Left lung (tissue), 4 donors: ENCODE measurements at regions not wholly inside any gene's neighbourhood (a gene's known extent, or its start where the extent isn't known, plus 50 kb on each side); places are given as distances from the start of the nearest gene placed in this dataset.

Experiments
- ATAC-seq: fragments of 200-7000 bp; cut with Tn5 transposase; one replicate; pipeline ENCODE4 v1.9.1; 2020; ENCODE audit warnings: moderate library complexity
- DNase-seq, 4 donors: peaks; one replicate each; pipeline ENCODE4 v3.0.0-alpha.2; 2013 to 2020
- H3K27ac ChIP-seq, 2 donors: fragments of 200-600 bp; sonication (generic) in 1 of 2; one replicate each; pipeline versions ENCODE4 v1.5.0 to v1.8.0; 2020 to 2021
- H3K27me3 ChIP-seq, 2 donors: fragments of 200-600 bp; sonication (generic) in 1 of 2; one replicate each; pipeline versions ENCODE4 v1.5.0 to v1.8.0; 2020 to 2021
- H3K36me3 ChIP-seq, 2 donors: fragments of 200-600 bp; sonication (generic) in 1 of 2; one replicate each; pipeline versions ENCODE4 v1.5.0 to v1.8.0; 2020 to 2021
- H3K4me1 ChIP-seq, 2 donors: fragments of 200-600 bp; one replicate each; pipeline ENCODE4 v1.8.0; 2021
- H3K4me3 ChIP-seq, 2 donors: fragments of 200-600 bp; sonication (generic) in 1 of 2; one replicate each; pipeline versions ENCODE4 v1.5.0 to v1.8.0; 2020 to 2021; ENCODE audit warnings: mild to moderate bottlenecking in 1 of 2
- H3K9me3 ChIP-seq, 2 donors: fragments of 200-600 bp; sonication (generic) in 1 of 2; one replicate each; pipeline versions ENCODE4 v1.5.0 to v1.8.0; 2020 to 2021
- CTCF ChIP-seq, 2 donors: fragments of 200-600 bp; sonication (generic) in 1 of 2; IDR thresholded peaks; one replicate each; pipeline versions ENCODE4 v1.5.0 to v1.8.0; 2021; ENCODE audit warnings: antibody characterized with exemption in 2 of 2
- intact Hi-C, 2 donors: fragments of 100-400 bp; cut with DNase I; formaldehyde crosslinking; loops; one replicate each; pipeline versions ENCODE4 v1.11.2 to v1.14.2; 2022
- donor health status: DM: no; HTN: yes; CAD: no.
- donor health status: DM: no; HTN: no; CAD: no.

- no peaks in the 10 kb centered on the region for H3K4me1 ChIP-seq
- no peak for TF ChIP-seq CTCF (IDR thresholded peaks at IDR 0.05)
- H3K27me3 ChIP-seq, result no peaks in the 10 kb centered on the region
- H3K36me3 ChIP-seq, result no peaks in the 10 kb centered on the region
- no peak overlapping the region for H3K27ac ChIP-seq
- intact Hi-C loops, result no loop called here
- peaks cover 0 to 4% of the 10 kb centered on the region in 2 donors for H3K9me3 ChIP-seq
- ATAC-seq, result no peak
- no peak for DNase-seq
- H3K4me3 ChIP-seq, result no peak overlapping the region
Measured at GRCh38 chr5:58064801-58065200, 395.1 kb downstream of the PLK2 start.

- H3K36me3 ChIP-seq, result no peaks in the 10 kb centered on the region
- no peak overlapping the region for H3K27ac ChIP-seq
- H3K27me3 ChIP-seq, result no peaks in the 10 kb centered on the region
- H3K9me3 ChIP-seq, result peaks cover 0 to 4% of the 10 kb centered on the region in 2 donors
- DNase-seq (no peak), ATAC-seq (peak; percentile 23)
- no peaks in the 10 kb centered on the region for H3K4me1 ChIP-seq
- no peak for TF ChIP-seq CTCF (IDR thresholded peaks at IDR 0.05)
- H3K4me3 ChIP-seq, result no peak overlapping the region
- intact Hi-C loops, result no loop called here
Measured at GRCh38 chr5:58060996-58061395, 398.9 kb downstream of the PLK2 start.

- Histone ChIP-seq H3K36me3 (no peaks in the 10 kb centered on the region), H3K4me3 (no peak overlapping the region), H3K9me3 (peaks cover 0 to 4% of the 10 kb centered on the region in 2 donors), H3K27ac (no peak overlapping the region), H3K27me3 (no peaks in the 10 kb centered on the region), H3K4me1 (no peaks in the 10 kb centered on the region)
- intact Hi-C loops, result no loop called here
- no peak for DNase-seq
- ATAC-seq, result no peak
- no peak for TF ChIP-seq CTCF (IDR thresholded peaks at IDR 0.05)
Measured at GRCh38 chr5:58057324-58057723, 402.6 kb downstream of the PLK2 start.

- no peaks in the 10 kb centered on the region for H3K36me3 ChIP-seq
- intact Hi-C loops, result no loop called here
- DNase-seq (no peak), ATAC-seq (no peak)
- no peaks in the 10 kb centered on the region for H3K4me1 ChIP-seq
- H3K4me3 ChIP-seq, result no peak overlapping the region
- no peak overlapping the region for H3K27ac ChIP-seq
- peaks cover 0 to 7% of the 10 kb centered on the region in 2 donors for H3K9me3 ChIP-seq
- H3K27me3 ChIP-seq, result no peaks in the 10 kb centered on the region
- no peak for TF ChIP-seq CTCF (IDR thresholded peaks at IDR 0.05)
Measured at GRCh38 chr5:58056546-58056945, 403.3 kb downstream of the PLK2 start.

GRCh38 chr5:58054018-58054417 lies 405.9 kb downstream of the PLK2 start:
- H3K4me3 ChIP-seq, result no peak overlapping the region
- H3K27ac ChIP-seq, result no peak overlapping the region
- ATAC-seq (no peak), DNase-seq (no peak)
- H3K4me1 ChIP-seq, result no peaks in the 10 kb centered on the region
- no peaks in the 10 kb centered on the region for H3K27me3 ChIP-seq
- H3K9me3 ChIP-seq, result peaks cover 0 to 10% of the 10 kb centered on the region in 2 donors
- no peak for TF ChIP-seq CTCF (IDR thresholded peaks at IDR 0.05)
- no peaks in the 10 kb centered on the region for H3K36me3 ChIP-seq
- intact Hi-C loops, result no loop called here
